ACC112 (cell line): ENCODE measurements at regions not wholly inside any gene's neighbourhood (a gene's known extent, or its start where the extent isn't known, plus 50 kb on each side); places are given as distances from the start of the nearest gene placed in this dataset.
A peak's percentile ranks its signal among the peaks of the same experiment; 100 is the strongest.
"Not testable (repeated sequence)": the region's sequence is repeated elsewhere in the genome, so short reads cannot be mapped to it uniquely, and the experiment has no call there.

Source experiments
- H2AFZ ChIP-seq: fragments of 200-600 bp; sonication (generic); one replicate; pipeline ENCODE4 v1.6.0; 2017; ENCODE audit warnings: antibody characterized with exemption, low read length; ENCODE audit not compliant: unreplicated experiment
- H3K27ac ChIP-seq: fragments of 200-600 bp; sonication (generic); 2 replicates; pipeline ENCODE4 v1.5.1; 2014; ENCODE audit warnings: low read depth, mild to moderate bottlenecking, antibody characterized with exemption, low read length, moderate library complexity
- H3K27me3 ChIP-seq: fragments of 200-600 bp; sonication (generic); 2 replicates; pipeline ENCODE4 v1.6.1; 2014; ENCODE audit warnings: mild to moderate bottlenecking, antibody characterized with exemption, low read length, moderate library complexity, mixed read lengths; ENCODE audit not compliant: insufficient read depth
- H3K36me3 ChIP-seq: fragments of 200-600 bp; sonication (generic); 2 replicates; pipeline ENCODE4 v1.6.1; 2016; ENCODE audit warnings: mild to moderate bottlenecking, antibody characterized with exemption, low read length, moderate library complexity, mixed read lengths; ENCODE audit not compliant: insufficient read depth
- H3K4me1 ChIP-seq: fragments of 200-600 bp; sonication (generic); one replicate; pipeline ENCODE4 v1.6.1; 2016; ENCODE audit warnings: low read length, mixed read lengths; ENCODE audit not compliant: insufficient read depth, unreplicated experiment, control insufficient read depth
- H3K4me3 ChIP-seq: fragments of 200-600 bp; sonication (generic); 2 replicates; pipeline ENCODE4 v1.5.1; 2014; ENCODE audit warnings: mild to moderate bottlenecking, low read depth, low read length
- H3K79me2 ChIP-seq: fragments of 200-600 bp; sonication (generic); one replicate; pipeline ENCODE4 v1.6.0; 2016; ENCODE audit warnings: low read length; ENCODE audit not compliant: control insufficient read depth, unreplicated experiment, insufficient read depth

DNA sequence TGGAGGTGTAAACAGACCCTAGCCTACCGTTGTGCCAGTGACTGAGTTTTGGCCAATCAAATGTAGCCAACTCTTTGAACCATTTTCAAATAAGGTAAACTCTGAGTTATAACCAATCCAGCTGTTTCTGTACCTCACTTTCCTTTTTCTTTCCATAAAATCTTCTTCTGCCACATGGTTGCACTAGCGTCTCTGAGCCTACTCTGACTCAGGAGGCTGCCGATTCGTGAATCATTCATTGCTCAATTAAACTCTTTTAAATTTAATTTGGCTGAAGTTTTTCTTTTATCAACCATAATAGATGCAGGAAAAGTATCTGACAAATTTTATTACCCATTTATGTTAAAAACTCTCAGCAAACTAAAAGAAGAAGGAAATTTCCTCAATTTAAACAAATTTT is 111.5 kb upstream of the LYPLAL1 start:
- Histone ChIP-seq H3K79me2 (no peaks in the 10 kb centered on the region), H3K36me3 (peaks cover 4% of the 10 kb centered on the region; the same call in 1 of the 2 replicates), H3K4me1 (peaks cover 19% of the 10 kb centered on the region), H3K4me3 (no peak overlapping the region), H3K27me3 (no peaks in the 10 kb centered on the region), H2AFZ (no peak overlapping the region), H3K27ac (no peak overlapping the region)

- H3K27me3 ChIP-seq: no peaks in the 10 kb centered on the region
- H3K4me1 ChIP-seq: peaks cover 12% of the 10 kb centered on the region
- peak overlapping the region; percentile 39; the same call in 1 of the 2 replicates for H3K27ac ChIP-seq
- H3K36me3 ChIP-seq: no peaks in the 10 kb centered on the region
- peak overlapping the region; percentile 6 for H2AFZ ChIP-seq
- no peaks in the 10 kb centered on the region for H3K79me2 ChIP-seq
- H3K4me3 ChIP-seq: no peak overlapping the region
These were observed 107.6 kb upstream of the LYPLAL1 start for GRCh38 chr1:219066098-219066497.

GRCh38 chr1:219066631-219067349 is 106.9 kb upstream of the LYPLAL1 start:
- H3K36me3 ChIP-seq: no peaks in the 10 kb centered on the region
- no peaks in the 10 kb centered on the region for H3K27me3 ChIP-seq
- H2AFZ ChIP-seq: peak overlapping the region; percentile 9
- H3K27ac ChIP-seq: peak overlapping the region; percentile 39
- H3K4me3 ChIP-seq: no peak overlapping the region
- no peaks in the 10 kb centered on the region for H3K79me2 ChIP-seq
- peaks cover 12% of the 10 kb centered on the region for H3K4me1 ChIP-seq

GRCh38 chr1:219067350-219067712 is 106.3 kb upstream of the LYPLAL1 start:
- peaks cover 12% of the 10 kb centered on the region for H3K4me1 ChIP-seq
- H2AFZ ChIP-seq: no peak overlapping the region
- H3K27me3 ChIP-seq: no peaks in the 10 kb centered on the region
- H3K27ac ChIP-seq: no peak overlapping the region
- no peaks in the 10 kb centered on the region for H3K36me3 ChIP-seq
- H3K4me3 ChIP-seq: no peak overlapping the region
- H3K79me2 ChIP-seq: no peaks in the 10 kb centered on the region

GRCh38 chr1:219070395-219070794 is 103.3 kb upstream of the LYPLAL1 start:
- not testable (repeated sequence) for H3K79me2 ChIP-seq, H3K4me3 ChIP-seq, H3K27me3 ChIP-seq, H3K27ac ChIP-seq, H3K36me3 ChIP-seq, H2AFZ ChIP-seq
- peaks cover 12% of the 10 kb centered on the region for H3K4me1 ChIP-seq

- Histone ChIP-seq H3K27me3 (no peaks in the 10 kb centered on the region), H3K4me1 (peaks cover 8% of the 10 kb centered on the region), H3K36me3 (no peaks in the 10 kb centered on the region), H3K79me2 (no peaks in the 10 kb centered on the region), H3K27ac (no peak overlapping the region), H3K4me3 (no peak overlapping the region), H2AFZ (no peak overlapping the region)
These were observed 102.5 kb upstream of the LYPLAL1 start for GRCh38 chr1:219071209-219071608.

DNA sequence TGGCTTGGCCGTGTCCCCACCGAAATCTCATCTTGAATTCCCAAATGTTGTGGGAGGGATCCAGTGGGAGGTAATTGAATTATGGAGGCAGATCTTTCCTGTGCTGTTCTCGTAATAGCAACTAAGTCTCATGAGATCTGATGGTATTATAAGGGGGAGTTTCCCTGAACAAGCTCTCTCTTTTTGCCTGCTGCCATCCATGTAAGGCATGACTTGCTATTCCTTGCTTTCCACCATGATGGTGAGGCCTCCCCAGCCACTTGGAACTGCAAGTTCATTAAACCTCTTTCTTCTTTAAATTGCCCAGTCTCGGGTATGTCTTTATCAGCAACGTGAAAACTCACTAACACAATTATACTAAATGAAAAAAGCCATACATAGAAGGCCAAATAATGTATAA is 101.3 kb upstream of the LYPLAL1 start:
- Histone ChIP-seq H2AFZ (no peak overlapping the region), H3K79me2 (no peaks in the 10 kb centered on the region), H3K4me1 (no peaks in the 10 kb centered on the region), H3K27ac (no peak overlapping the region), H3K36me3 (no peaks in the 10 kb centered on the region), H3K27me3 (no peaks in the 10 kb centered on the region), H3K4me3 (no peak overlapping the region)

DNA sequence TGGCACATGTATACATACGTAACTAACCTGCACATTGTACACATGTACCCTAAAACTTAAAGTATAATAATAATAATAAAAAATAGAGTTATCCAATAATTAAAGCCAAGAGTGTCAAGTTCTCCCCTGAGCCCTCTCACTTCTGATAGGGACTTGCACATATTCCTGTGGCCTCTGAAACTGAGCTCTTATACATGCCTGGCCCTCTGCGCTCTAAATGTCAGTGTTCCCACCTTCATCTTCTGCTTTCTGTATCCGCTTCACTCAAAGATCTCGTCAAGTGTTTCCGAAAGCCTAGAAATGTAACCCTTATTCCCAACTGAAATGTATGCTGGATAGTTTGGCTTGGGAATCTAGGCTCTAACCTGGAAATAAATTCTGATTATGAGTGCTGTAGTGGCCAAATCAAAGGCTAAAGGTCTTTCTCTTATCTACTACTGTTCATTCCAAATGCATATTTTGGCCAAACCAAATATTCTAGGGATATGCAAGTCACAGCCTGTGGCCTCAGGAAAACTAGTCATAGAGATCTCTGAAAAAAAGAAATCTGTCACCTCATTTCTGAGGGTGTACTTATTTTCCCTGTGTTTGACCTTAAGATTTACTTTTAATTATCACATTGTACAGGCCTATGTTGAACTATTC is 99.5 kb upstream of the LYPLAL1 start:
- Histone ChIP-seq H3K27ac (no peak overlapping the region), H2AFZ (no peak overlapping the region), H3K4me1 (no peaks in the 10 kb centered on the region), H3K4me3 (no peak overlapping the region), H3K27me3 (no peaks in the 10 kb centered on the region), H3K36me3 (no peaks in the 10 kb centered on the region), H3K79me2 (no peaks in the 10 kb centered on the region)

DNA sequence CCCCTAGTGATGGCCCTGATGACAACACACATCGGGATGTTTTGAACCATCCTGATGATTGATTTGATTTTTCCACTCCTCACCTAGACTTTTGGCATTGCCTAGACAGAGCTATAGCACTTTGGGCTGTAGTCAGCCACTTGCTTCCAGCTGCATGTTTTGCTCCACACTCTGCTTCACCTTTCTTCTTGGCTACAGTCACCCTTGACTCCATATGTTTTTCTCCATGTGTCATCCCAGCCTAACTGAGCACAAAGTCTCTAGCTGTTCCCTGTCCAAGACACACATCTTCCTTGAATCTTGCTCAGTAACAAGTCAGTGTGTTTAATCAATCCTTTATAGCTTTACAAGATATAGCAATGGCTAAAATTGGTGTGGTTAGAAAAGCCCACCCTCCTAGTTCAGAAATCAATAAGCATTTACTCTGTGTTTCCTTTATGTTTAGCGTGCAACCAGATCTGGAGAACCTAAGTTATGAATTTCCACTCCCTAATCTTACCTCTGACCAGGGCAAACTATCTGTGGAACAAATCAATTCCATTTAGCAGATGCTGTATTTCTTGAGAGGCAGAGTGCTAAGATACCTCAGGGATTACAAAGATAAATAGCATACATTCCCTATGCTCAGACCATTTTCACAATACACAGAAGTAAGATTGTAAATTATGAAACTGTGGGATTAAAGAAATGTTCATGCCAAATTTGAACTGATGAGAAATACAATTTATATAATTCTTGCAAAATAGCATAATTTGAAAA is 98.4 kb upstream of the LYPLAL1 start:
- no peaks in the 10 kb centered on the region for H3K4me1 ChIP-seq
- H3K27ac ChIP-seq: no peak overlapping the region
- no peaks in the 10 kb centered on the region for H3K79me2 ChIP-seq
- no peaks in the 10 kb centered on the region for H3K27me3 ChIP-seq
- H3K36me3 ChIP-seq: no peaks in the 10 kb centered on the region
- no peak overlapping the region for H3K4me3 ChIP-seq
- no peak overlapping the region for H2AFZ ChIP-seq

DNA sequence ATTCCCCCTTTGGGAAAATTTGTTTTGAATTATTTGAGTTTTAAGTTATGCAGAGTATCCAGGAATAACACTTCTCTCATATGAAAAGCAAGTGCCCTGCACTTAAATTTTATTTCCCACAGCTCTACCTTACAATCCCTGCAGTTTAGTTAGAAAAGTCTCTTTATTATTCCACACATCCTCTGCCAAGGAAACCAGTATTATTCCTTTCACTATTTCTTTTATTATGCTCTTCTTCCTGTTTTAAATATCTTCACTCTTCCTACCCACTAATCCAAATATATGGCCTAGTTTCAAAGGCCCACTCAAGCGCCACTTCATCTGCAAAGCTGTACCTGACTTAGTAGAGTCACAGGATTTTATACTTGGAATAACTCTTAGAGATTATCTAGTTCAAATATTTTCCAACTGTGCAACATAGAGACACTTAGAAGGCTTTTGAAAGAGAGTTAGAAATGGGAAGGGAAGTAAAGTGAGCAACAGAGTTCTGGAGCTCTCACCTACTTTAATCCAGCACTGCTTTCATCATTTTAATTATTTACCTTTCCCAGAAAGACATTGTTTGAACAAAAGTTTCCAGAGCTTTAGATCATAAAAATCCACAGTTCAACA is 97.2 kb upstream of the LYPLAL1 start:
- H3K4me3 ChIP-seq: no peak overlapping the region
- H3K27ac ChIP-seq: no peak overlapping the region
- H3K27me3 ChIP-seq: no peaks in the 10 kb centered on the region
- no peaks in the 10 kb centered on the region for H3K36me3 ChIP-seq
- no peak overlapping the region for H2AFZ ChIP-seq
- H3K79me2 ChIP-seq: no peaks in the 10 kb centered on the region
- no peaks in the 10 kb centered on the region for H3K4me1 ChIP-seq
